HepG2 (cell line): ENCODE measurements at regions not wholly inside any gene's neighbourhood (a gene's known extent, or its start where the extent isn't known, plus 50 kb on each side); places are given as distances from the start of the nearest gene placed in this dataset.

Source experiments
- ATAC-seq: fragments of 200-7000 bp; cut with Tn5 transposase; 3 replicates; pipeline ENCODE4 v1.9.1; 2020; ENCODE audit warnings: mild to moderate bottlenecking, moderate library complexity
- BruUV-seq: library from RNA; stranded (reverse); fragments of 400-500 nt; replicated peaks from 2 replicates; lab custom pipeline; 2021; lab: Mats Ljungman, UMichigan
- CTCF ChIA-PET: fragments of 300-600 bp; formaldehyde crosslinking; extraction: SDS; loops from one replicate; lab custom pipeline; 2021; ENCODE audit warnings: low total read pairs, inconsistent platforms, low intra/inter-chr PET ratio; lab: Yijun Ruan, JAX
- POLR2A ChIA-PET: fragments of 350-600 bp; sonication (Branson Sonifier 250); formaldehyde crosslinking; loops from one replicate; lab custom pipeline; 2020; ENCODE audit warnings: antibody characterized with exemption, inconsistent platforms; lab: Yijun Ruan, JAX
- DNase-seq: peaks from one replicate; pipeline ENCODE4 v3.0.0-alpha.2; 2015; ENCODE audit warnings: low spot score
- FAIRE-seq: peaks from 3 replicates; lab custom pipeline; 2011; peaks lifted over from hg19 to GRCh38; lab: Jason Lieb, UNC
- H2AFZ ChIP-seq: one replicate; pipeline ENCODE4 v1.6.1; 2011; ENCODE audit warnings: low read length, inconsistent platforms
- H3K27ac ChIP-seq: fragments of 300-600 bp; 3 replicates; pipeline ENCODE4 v1.8.0; 2011; ENCODE audit warnings: mixed run types, mild to moderate bottlenecking, mixed read lengths, low read length, inconsistent platforms; ENCODE audit not compliant: insufficient read depth; ENCODE audit errors: extremely low read length
- H3K27me3 ChIP-seq, 2 experiments: fragments of 200-600 bp in 1 of 2; 2 replicates in 1 of 2; 3 replicates in 1 of 2; pipeline versions ENCODE4 v1.6.0 to v1.8.0; 2011; ENCODE audit warnings: low read length in 2 of 2, mild to moderate bottlenecking in 2 of 2, moderate library complexity in 2 of 2, inconsistent platforms in 1 of 2; ENCODE audit not compliant: insufficient read depth in 2 of 2, control insufficient read depth in 1 of 2
- H3K36me3 ChIP-seq, 2 experiments: fragments of 200-600 bp in 1 of 2; replicated peaks in 1 of 2; 2 replicates in 1 of 2; 3 replicates in 1 of 2; pipeline versions ENCODE4 v1.5.1 to v1.8.0; 2011; ENCODE audit warnings: low read length in 2 of 2, inconsistent platforms in 1 of 2; ENCODE audit not compliant: insufficient read depth in 2 of 2, control insufficient read depth in 1 of 2
- H3K4me1 ChIP-seq: 2 replicates; pipeline ENCODE4 v1.5.1; 2012; ENCODE audit warnings: low read length, inconsistent platforms; ENCODE audit not compliant: insufficient read depth
- H3K4me2 ChIP-seq: 2 replicates; pipeline ENCODE4 v1.6.0; 2011; ENCODE audit warnings: low read depth, low read length, inconsistent platforms
- H3K4me3 ChIP-seq, 3 experiments: fragments of 200-600 bp in 1 of 3; sonication (generic), shearing (Covaris generic) in 1 of 3; replicated peaks in 1 of 3; 2 replicates each; pipeline ENCODE4 v1.5.1; 2011 to 2016; ENCODE audit warnings: low read length in 3 of 3, inconsistent platforms in 2 of 3, low read depth in 2 of 3, mild to moderate bottlenecking in 2 of 3, control low read depth in 1 of 3, mixed read lengths in 1 of 3; ENCODE audit not compliant: insufficient read depth in 1 of 3
- H3K79me2 ChIP-seq: one replicate; pipeline ENCODE4 v1.6.1; 2011; ENCODE audit warnings: low read length, inconsistent platforms; ENCODE audit not compliant: insufficient read depth
- H3K9ac ChIP-seq: 2 replicates; pipeline ENCODE4 v1.6.0; 2011; ENCODE audit warnings: mild to moderate bottlenecking, low read depth, low read length, inconsistent platforms; ENCODE audit not compliant: insufficient read depth
- H3K9me3 ChIP-seq: 2 replicates; pipeline ENCODE4 v1.5.1; 2012; ENCODE audit warnings: mild to moderate bottlenecking, low read length
- H4K20me1 ChIP-seq: 2 replicates; pipeline ENCODE4 v1.6.0; 2011; ENCODE audit warnings: inconsistent platforms, mild to moderate bottlenecking, low read length, moderate library complexity; ENCODE audit not compliant: insufficient read depth
- ELF4 ChIP-seq: sonication (generic); formaldehyde crosslinking; IDR thresholded peaks from 2 replicates; pipeline ENCODE4 v1.5.0; 2020; ENCODE audit warnings: missing genetic modification reagents, mild to moderate bottlenecking, moderate library complexity, borderline replicate concordance
- GFI1 ChIP-seq: sonication (generic); formaldehyde crosslinking; IDR thresholded peaks from 2 replicates; pipeline ENCODE4 v1.5.0; 2020; ENCODE audit warnings: missing genetic modification reagents, mild to moderate bottlenecking, borderline replicate concordance
- MAFK ChIP-seq, 2 experiments: IDR thresholded peaks in 1 of 2; conservative IDR thresholded peaks in 1 of 2; 2 replicates each; pipeline ENCODE4 v1.6.1; 2011; ENCODE audit warnings: improper control_type of control experiment in 2 of 2, low read length in 2 of 2
- MTA3 ChIP-seq: sonication (generic); formaldehyde crosslinking; IDR thresholded peaks from 2 replicates; pipeline ENCODE4 v1.4.0; 2020; ENCODE audit warnings: missing genetic modification reagents
- PCBP1 ChIP-seq: fragments of 200-400 bp; formaldehyde crosslinking; IDR thresholded peaks from 2 replicates; pipeline ENCODE4 v1.6.1; 2017; ENCODE audit warnings: mild to moderate bottlenecking, low read depth, low read length, borderline replicate concordance
- RERE ChIP-seq: IDR thresholded peaks from 2 replicates; pipeline ENCODE4 v1.6.1; 2016; ENCODE audit warnings: low read depth, missing genetic modification reagents, missing compliant biosample characterization
- SMARCC2 ChIP-seq: fragments of 450-650 bp; IDR thresholded peaks from 2 replicates; pipeline ENCODE4 v1.6.1; 2017; ENCODE audit warnings: antibody characterized with exemption, mild to moderate bottlenecking
- ZNF136 ChIP-seq: sonication (generic); formaldehyde crosslinking; IDR thresholded peaks from 2 replicates; pipeline ENCODE4 v1.8.1; 2022; ENCODE audit warnings: low read depth, mild to moderate bottlenecking, moderate library complexity, missing genetic modification reagents
- ZNF256 ChIP-seq: sonication (generic); formaldehyde crosslinking; conservative IDR thresholded peaks from 2 replicates; pipeline ENCODE4 v1.4.0; 2020; ENCODE audit warnings: missing genetic modification reagents
- ZNF674 ChIP-seq: sonication (generic); formaldehyde crosslinking; IDR thresholded peaks from 2 replicates; pipeline ENCODE4 v1.5.0; 2020; ENCODE audit warnings: low read depth, mild to moderate bottlenecking, missing genetic modification reagents
- ZNF713 ChIP-seq: sonication (generic); formaldehyde crosslinking; IDR thresholded peaks from 2 replicates; pipeline ENCODE4 v1.4.0; 2020; ENCODE audit warnings: mild to moderate bottlenecking, missing genetic modification reagents
- ZNF766 ChIP-seq: sonication (generic); formaldehyde crosslinking; IDR thresholded peaks from 2 replicates; pipeline ENCODE4 v1.5.0; 2020; ENCODE audit warnings: missing genetic modification reagents, borderline replicate concordance
- ZNF782 ChIP-seq: sonication (generic); formaldehyde crosslinking; IDR thresholded peaks from 2 replicates; pipeline ENCODE4 v1.4.0; 2020; ENCODE audit warnings: missing genetic modification reagents, mild to moderate bottlenecking, borderline replicate concordance
- WGBS: methylation state at CpG from one replicate; pipeline ENCODE4 v1.1.6; 2017; ENCODE audit warnings: low lambda C conversion rate; 5-methylcytosine and 5-hydroxymethylcytosine counted together
- in situ Hi-C: cut with HindIII; loops from 2 replicates; pipeline ENCODE4 v1.10.0; 2017; ENCODE audit warnings: low pct_unique_long_range_greater_than_20kb; ENCODE audit not compliant: extremely low pct_ligation_motif_present
- intact Hi-C: fragments of 100-400 bp; cut with micrococcal nuclease; formaldehyde crosslinking; loops from one replicate; pipeline ENCODE4 v1.10.0; 2022; ENCODE audit not compliant: unreplicated experiment
- TF ChIP-seq, protein P1 (sequence below): sonication (generic); formaldehyde crosslinking; IDR thresholded peaks from 2 replicates; pipeline ENCODE4 v1.5.0; 2020; ENCODE audit warnings: missing genetic modification reagents
- TF ChIP-seq, protein P2 (sequence below): sonication (generic); formaldehyde crosslinking; IDR thresholded peaks from 2 replicates; pipeline ENCODE4 v1.5.0; 2020; ENCODE audit warnings: mild to moderate bottlenecking, missing genetic modification reagents

DNA sequence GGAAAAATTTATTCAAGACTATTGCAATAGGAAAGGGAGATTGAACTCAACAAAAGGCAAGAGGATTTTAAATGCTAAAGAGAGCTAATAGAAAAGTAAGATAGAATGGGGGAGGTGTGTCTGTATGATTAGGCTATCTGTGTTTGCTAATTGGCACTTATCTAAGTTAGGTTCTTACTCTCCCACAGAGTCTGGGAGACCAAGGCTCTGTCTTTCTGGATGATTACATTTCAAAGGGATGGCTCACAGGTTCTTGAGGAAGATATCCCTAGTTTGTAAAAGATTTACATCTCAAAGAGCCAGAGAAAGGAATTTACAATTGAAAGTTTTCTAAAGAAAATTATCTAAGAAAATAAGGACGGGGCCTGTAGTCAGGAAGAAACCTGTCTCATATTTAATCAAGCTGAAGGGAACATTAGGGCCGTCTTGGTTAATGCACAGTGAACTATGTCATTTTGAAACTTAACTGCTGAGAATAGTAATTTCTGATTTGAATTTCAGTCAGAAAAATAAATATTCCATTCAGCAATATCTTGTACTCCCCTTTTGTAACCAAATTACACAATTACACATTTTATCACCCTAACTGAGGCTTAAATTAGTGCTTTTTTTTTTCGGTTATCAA lies 75.8 kb downstream of the MAGEB10 start:
- CTCF ChIA-PET = no interaction called here
- no peak for FAIRE-seq
- Histone ChIP-seq H3K9ac (no peak overlapping the region), H4K20me1 (no peaks in the 10 kb centered on the region), H3K4me3 (no peak overlapping the region), H3K36me3 (no peaks in the 10 kb centered on the region), H3K9me3 (no peaks in the 10 kb centered on the region), H3K27me3 (no peaks in the 10 kb centered on the region), H3K27ac (no peak overlapping the region), H3K79me2 (no peaks in the 10 kb centered on the region), H3K4me2 (no peak overlapping the region), H2AFZ (no peak overlapping the region), H3K4me1 (no peaks in the 10 kb centered on the region)
- POLR2A ChIA-PET = no interaction called here
- WGBS = 3% methylated on average over 3 of the region's 3 CpGs
- intact Hi-C loops = no loop called here
- no TSS peak for BruUV-seq
- no peak for ATAC-seq
- TF ChIP-seq ZNF766 (CRISPR knock-in tag) = no peak
- TF ChIP-seq RERE (CRISPR knock-in tag) = no peak
- TF ChIP-seq ZNF674 (CRISPR knock-in tag) = no peak
- TF ChIP-seq PCBP1 = no peak
- no peak for TF ChIP-seq ZNF256
- TF ChIP-seq ZNF136 (CRISPR knock-in tag) = no peak
- TF ChIP-seq GFI1 = no peak
- no peak for TF ChIP-seq MAFK (conservative IDR thresholded peaks at IDR 0.05 in 1 of 2, IDR thresholded peaks at IDR 0.05 in 1 of 2; ENCODE audit: low read length in 2 of 2)
- no peak for TF ChIP-seq ZNF713 (CRISPR knock-in tag)
- TF ChIP-seq MTA3 (CRISPR knock-in tag) = no peak
- TF ChIP-seq SMARCC2 = no peak
- TF ChIP-seq, protein P1, sequence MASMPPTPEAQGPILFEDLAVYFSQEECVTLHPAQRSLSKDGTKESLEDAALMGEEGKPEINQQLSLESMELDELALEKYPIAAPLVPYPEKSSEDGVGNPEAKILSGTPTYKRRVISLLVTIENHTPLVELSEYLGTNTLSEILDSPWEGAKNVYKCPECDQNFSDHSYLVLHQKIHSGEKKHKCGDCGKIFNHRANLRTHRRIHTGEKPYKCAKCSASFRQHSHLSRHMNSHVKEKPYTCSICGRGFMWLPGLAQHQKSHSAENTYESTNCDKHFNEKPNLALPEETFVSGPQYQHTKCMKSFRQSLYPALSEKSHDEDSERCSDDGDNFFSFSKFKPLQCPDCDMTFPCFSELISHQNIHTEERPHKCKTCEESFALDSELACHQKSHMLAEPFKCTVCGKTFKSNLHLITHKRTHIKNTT (CRISPR knock-in tag) = no peak
- TF ChIP-seq ZNF782 = no peak
- TF ChIP-seq ELF4 (CRISPR knock-in tag) = no peak
- TF ChIP-seq, protein P2, sequence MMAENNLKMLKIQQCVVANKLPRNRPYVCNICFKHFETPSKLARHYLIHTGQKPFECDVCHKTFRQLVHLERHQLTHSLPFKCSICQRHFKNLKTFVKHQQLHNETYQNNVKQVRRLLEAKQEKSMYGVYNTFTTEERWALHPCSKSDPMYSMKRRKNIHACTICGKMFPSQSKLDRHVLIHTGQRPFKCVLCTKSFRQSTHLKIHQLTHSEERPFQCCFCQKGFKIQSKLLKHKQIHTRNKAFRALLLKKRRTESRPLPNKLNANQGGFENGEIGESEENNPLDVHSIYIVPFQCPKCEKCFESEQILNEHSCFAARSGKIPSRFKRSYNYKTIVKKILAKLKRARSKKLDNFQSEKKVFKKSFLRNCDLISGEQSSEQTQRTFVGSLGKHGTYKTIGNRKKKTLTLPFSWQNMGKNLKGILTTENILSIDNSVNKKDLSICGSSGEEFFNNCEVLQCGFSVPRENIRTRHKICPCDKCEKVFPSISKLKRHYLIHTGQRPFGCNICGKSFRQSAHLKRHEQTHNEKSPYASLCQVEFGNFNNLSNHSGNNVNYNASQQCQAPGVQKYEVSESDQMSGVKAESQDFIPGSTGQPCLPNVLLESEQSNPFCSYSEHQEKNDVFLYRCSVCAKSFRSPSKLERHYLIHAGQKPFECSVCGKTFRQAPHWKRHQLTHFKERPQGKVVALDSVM = no peak
- in situ Hi-C loops = no loop called here
- DNase-seq = no peak
